ENCODE measurements at regions not wholly inside any gene's neighbourhood (a gene's known extent, or its start where the extent isn't known, plus 50 kb on each side); places are given as distances from the start of the nearest gene placed in this dataset.

DNA sequence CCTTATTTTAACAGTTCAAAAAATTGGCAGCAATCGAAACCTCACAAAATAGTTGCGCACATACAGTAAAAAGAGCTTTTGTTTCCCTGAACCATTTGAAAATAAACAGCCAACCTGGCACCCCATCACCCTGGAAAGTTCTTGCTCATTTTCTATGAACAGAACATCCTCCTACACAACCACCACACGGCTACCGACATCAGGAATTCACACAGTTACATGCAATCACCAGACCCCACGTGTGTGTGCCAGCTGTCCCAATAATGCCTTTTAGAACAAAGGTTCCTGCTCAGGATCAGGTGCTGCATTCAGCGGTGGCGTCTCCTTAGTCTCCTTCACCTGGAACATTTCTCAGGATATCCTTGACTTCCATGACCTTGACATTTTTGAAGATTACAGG is 186.5 kb downstream of the KLF13 start:
- no peak for DNase-seq

DNA sequence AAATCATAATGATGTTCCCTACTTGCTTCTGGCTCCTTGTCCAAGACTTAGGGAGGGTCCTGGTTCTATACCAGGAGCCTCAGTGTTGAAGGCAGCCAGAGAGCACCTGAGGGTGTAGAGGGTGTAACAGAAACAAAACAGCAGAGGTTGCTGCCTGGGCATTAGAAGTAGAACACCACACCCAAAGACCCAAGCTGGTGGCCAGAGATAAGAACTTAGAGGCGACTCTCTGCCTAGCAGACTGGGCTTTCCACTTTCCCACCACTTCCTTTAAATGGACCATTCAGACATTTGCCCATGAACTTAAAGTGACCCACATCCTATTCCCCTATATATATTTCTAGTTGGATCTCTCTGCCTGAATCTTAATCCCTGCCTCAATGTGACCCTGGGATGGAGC is 189.8 kb downstream of the KLF13 start:
- DNase-seq: no peak

- DNase-seq: no peak
Measured at GRCh38 chr15:31516874-31517273, 190.2 kb downstream of the KLF13 start.

GRCh38 chr15:31517711-31518110 is 191.1 kb downstream of the KLF13 start:
- no peak for DNase-seq

- no peak for DNase-seq
Measured at GRCh38 chr15:31522028-31522427, 195.4 kb downstream of the KLF13 start.

DNA sequence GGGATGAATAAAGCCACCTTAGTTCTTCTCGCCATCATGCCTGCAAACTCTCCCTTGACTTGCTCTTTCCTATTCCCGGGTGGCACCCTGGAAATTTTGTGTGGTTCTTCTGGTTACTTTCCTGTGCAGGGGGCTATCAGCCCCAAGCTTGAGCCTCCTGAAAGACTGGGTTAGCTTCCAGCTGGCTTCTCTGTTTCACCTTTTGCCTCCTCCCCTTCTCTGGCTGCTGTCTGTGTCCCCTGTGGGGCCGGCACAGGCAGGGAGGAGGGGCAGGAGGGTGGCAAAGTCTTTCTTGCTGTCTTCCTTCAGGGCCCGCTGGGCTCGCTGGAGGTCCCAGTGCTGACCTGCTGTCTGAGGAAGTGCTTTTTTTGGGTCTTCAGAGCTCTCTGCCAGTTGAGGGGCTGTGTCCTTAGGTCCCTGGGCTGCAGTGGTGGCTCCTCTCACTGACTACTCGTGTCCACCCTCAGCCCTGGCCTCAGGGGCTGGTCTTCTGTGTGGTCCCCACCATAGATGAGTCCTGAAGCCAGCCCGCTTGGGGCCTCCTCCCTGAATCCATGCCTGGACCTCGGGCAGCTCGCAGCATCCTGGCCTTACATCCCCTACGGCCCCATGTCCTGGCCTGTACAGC is 196.5 kb downstream of the KLF13 start:
- DNase-seq: no peak

DNA sequence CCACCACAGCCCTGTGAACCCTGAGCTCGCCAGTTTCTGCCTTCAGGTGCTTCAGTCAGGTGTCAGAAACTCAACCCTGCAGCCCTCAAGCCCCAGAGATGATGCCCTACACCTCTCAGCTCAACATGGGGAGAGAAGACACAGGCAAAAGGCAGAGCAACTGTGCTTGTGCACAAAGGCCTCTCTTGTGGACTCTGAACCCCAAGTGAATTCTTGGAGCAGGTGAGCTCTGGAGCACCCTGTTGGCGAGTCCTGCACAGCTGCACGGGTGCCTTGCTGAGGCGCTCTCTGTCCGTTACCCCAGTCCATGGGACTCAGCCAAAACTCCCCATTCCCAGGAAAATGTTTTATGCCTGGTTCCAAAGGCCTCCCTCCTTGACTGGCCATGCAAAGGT is 197.0 kb downstream of the KLF13 start:
- DNase-seq: no peak

GRCh38 chr15:31525185-31525695 is 198.6 kb downstream of the KLF13 start:
- no peak for DNase-seq

DNA sequence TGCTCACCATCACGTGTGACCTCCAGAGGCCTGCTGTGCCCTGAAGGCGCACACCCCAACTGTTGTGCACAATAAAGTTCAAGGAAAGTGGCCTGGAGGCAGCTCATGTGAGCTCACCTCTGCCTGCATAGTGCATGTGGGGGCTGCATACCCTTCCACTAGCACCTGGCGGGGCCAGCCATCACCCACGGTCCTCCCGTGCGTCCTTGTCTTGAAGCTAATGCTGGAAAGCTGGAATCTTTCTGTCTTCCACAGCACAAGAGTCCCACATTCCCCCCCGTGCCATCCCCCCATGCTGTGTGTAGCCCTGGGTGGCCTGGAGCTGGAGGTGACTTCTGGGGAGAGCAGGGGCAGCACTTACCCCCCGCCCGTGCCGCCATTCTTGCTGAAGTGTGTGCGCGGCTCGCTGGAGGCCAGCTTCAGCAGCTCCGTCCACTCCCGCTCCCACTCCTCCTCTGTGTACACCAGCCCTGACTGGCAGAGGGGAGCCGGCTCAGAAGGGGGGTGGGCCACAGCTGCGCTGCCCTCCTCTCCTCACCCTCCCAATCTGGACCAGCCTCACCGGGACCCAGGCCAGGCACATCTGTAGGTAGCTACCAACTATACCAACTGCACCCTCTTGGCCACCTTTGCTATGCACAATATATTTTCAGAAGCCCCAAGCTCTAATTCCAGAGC is 199.5 kb downstream of the KLF13 start:
- DNase-seq: no peak

DNA sequence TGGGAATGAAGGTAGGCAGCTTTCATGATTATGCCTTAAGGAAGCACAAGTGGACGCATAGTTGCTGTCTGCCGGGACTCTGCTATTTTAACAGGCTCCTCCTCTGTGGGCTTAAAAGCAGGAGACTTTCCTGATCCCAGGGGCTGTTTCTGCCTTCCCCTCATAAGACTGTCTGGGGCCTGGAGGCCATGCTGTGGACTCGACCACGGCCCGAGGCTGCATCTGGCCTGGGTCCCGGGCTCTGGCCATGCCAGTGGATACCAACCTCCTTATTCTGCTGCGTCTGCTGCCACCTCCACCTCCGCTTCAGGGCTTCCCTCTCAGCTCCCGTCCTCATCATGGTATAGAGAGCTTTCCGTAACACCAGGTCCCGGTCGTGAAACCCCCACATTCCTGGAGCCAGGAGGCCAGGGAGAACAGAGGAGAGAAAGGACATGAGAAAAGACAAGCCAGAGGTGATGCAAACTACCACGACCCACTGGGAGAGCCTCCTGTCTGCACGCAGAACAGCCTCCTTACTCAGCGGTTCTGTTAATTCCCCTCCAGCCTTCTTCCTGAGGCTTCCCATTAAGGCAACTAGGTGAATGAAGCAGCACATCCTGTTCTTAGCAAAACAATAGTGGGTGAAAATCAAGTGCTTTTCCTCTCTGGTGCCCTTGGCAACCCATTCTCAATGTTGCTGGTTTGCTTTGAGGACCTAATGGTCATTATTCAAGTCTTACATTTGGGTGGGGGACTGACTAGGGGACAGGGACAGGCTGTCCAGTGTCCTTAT is 200.5 kb downstream of the KLF13 start:
- DNase-seq: no peak

DNA sequence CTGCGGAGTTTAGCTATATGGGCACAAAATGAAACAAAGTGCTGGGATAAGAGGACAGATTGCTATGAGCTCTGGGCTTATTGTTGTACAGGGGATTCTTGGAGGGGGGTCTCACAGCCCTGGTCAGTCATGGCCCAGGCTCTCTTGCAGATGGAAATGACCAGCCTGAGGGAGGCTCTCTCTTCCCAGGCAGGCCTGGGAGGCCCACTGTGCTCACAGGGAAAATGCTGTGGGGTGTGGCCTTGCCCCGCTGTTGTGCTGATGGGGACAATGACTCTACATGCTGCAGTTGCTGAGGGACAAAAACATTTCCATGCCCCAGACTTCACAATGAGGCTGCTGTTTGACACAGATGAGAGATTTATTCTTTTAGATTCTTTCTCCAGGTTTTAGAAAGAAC is 202.2 kb downstream of the KLF13 start:
- DNase-seq: no peak

- DNase-seq: no peak
Measured at GRCh38 chr15:31537770-31538592, 211.3 kb downstream of the KLF13 start.

- no peak for DNase-seq
Measured at GRCh38 chr15:31540633-31541032, 214.0 kb downstream of the KLF13 start.

DNA sequence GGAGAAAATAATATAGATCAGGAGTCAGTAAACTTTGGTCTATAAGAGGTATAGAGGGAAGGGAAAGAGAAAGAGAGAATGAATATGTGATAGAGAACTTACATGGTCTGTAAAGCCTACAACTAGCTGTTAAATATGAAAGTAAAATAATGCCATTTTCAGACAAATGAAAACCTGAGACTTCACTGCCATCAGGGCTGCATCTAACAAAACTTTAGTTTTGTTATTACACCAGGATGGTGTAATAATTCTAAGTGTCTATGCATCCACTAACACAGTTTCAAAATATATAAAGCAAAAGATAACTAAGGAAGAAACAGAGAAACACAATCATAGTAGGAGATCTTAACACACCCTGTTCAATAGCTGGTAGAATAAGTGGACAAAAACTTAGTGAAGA is 217.7 kb downstream of the KLF13 start:
- no peak for DNase-seq

DNA sequence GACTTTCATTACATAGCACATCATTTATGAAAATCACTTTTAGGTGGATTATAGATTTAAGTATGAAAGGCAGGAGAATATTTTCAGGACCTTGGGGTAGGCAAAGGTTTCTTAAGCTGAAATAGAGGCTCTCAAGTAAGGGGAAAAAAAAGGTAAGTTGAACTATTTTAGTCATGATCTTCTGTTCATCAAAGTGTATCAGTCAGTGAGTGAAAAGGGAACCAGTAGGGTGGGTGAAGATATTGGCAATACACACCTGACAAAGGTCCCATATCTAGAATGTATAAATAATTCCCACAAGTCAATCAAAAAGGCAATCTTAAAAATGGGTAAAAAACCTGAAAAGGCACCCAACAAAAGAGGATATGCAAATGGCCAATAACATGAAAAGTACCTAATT is 218.6 kb downstream of the KLF13 start:
- DNase-seq: no peak

DNA sequence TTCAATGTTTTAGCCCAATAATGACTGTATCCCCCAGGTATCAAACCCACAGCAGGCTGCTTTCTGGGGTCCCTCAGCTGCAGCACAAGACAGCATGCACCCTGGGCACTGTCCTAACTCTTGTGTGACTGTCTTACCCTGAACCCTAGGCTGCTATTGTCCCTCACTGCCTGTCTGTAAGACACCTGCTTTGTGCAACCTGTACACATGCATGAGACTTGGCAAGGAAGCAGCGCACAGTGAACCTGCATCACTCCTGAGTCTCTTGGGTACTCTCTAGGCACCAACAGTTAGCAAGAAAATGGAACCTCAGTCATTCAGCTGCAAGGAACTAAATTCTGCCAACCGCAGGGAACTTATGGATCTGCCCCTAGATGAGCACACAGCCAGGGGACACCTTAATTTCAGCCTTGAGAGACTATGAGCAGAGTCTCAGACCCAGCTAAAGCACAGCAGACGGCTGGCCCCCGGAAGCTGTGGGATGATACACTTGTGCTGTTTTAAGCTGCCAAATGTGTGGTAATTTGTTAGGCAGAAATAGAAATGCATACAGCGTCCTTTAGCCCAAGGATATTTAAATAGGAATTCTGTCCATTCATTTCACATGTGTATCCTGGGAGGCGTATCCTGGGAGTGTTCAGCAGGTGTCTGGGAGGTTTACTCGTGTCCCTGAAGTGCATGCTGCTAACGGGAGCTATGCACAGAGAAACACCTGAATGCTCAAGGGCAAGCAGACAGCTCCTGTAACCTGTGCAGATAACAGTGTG is 223.8 kb downstream of the KLF13 start:
- DNase-seq: peak; percentile 13 to 41

DNA sequence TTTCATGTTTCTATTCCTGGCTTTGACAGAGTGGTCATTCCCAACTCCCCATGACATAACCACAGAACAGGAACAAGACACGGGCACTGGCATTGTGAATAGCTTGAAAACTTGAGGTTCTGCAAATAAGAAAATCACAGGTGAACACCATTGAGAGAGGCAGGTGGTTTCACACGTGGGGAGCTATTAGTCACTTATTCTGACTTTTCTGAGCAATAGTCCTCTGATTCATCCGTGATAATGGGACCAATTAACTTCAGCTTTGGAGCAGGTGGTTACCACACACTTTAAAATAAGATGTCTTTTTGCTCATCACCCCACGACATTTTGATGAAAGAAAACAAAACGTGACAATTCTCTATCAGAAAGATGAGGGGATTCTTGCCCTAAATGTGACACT is 224.7 kb downstream of the KLF13 start:
- DNase-seq: no peak

DNA sequence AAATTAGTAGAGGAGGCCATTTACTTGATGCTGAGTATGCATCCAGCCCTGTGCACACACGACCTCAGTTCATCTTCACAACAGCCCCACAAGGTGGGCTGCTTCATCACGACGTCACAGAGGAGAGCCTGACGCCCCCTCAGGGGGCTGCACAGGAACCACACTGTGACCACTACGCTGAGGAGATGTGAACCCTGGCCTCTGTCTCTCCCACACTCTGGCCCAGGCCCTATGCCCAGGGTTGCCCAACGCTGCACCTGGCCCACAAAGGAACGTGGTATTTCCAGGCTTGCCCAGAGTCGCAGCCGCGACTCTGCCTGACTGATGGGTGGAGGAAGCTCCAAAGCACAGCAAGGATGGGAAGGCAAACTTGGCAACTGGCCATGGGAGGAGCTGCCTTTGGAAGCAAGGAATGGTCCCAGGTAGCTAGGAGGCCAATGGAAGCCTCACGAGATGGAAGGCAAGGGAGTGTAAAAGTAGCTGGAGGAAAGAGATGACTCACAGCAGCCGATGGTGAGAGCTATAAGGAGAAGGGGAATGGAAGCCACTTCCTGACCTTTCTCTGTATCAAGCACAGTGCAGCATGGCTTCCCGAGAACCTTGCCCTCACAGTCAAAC is 226.0 kb downstream of the KLF13 start:
- DNase-seq: no peak

- no peak for DNase-seq
Measured at GRCh38 chr15:31554261-31554660, 227.6 kb downstream of the KLF13 start.

- no peak for DNase-seq
Measured at GRCh38 chr15:31555022-31555421, 228.4 kb downstream of the KLF13 start.

GRCh38 chr15:31556494-31557150 is 230.0 kb downstream of the KLF13 start:
- no peak for DNase-seq
